ENCODE measurements at regions not wholly inside any gene's neighbourhood (a gene's known extent, or its start where the extent isn't known, plus 50 kb on each side); places are given as distances from the start of the nearest gene placed in this dataset.
A peak's percentile ranks its signal among the peaks of the same experiment; 100 is the strongest.
"Not testable (repeated sequence)": the region's sequence is repeated elsewhere in the genome, so short reads cannot be mapped to it uniquely, and the experiment has no call there.

DNA sequence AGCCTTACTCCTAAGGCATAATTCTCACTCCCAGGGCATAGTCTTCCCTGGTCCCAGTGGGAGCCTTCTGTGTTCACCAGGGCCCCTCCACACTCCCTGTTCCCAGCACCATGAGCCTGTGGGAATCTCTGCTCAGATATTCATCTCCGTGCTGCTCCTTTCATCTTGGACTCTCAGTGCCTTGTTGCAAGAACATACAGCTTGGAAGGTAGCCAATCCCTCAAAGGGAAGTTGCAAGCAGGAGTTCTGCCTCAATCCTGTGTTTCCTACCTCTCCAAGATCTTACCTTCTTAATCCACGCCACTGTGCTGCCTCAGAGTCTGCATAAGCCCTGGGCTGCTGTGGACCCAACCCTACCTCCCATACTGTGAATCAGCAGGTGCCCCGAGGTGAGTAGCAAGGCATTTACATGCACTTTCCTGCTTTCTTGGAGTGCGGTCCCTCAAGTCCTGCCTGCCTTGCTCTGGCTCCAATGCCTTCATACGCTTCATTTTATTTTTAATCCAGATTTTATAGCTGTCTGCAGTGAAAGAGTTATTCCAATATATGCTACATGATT lies 413.8 kb upstream of the RAB6C start:
- no peak for DNase-seq

DNA sequence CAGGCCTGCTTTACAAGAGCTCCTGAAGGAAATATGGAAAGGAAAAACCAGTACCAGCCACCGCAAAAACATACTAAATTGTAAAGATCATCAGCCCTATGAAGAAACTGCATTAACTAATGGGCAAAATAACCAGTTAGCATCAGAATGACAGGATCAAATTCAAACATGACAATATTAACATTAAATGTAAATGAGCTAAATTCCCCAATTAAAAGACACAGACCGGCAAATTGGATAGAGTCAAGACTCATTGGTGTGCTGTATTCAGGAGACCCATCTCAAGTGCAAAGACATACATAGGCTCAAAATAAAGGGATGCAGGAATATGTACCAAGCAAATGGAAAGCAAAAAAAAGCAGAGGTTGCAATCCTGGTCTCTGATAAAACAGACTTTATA lies 408.7 kb upstream of the RAB6C start:
- not testable (repeated sequence) for DNase-seq

DNA sequence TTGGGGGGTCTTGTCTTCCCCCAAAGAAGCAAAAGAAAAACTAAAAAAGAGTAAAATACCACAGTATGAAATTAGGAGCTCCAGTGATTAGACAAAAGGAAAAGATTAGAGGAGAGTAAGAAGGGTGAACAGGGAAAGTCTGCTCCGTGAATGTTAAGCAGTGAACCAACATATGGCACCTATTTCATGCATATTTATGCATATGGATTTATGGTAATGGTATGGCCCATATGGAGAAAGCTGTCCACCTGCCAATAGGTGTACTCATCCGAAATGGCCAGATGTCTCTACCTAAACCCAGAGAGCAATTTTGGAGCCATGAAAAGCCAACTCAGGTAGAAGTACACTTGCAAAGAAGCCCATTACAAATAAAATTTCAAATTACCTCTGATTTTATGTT lies 404.0 kb upstream of the RAB6C start:
- DNase-seq: no peak

DNA sequence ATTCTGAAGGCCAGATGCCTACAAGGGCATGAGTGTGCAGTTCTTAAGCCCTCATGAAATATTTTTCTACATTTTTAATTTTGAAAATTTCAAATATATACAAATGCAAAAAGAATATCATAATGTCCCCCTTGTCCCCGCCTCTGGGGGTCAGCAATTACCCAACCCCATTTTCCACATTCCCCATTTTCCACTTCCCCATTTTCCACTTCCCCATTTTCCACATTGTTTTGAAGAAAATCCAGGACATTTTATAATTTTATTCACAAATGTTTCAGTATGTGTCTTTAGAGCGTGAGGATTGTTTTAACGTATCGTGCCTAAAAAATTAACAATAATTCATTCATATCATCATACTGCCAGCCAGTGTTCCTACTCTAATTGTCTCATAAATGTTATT lies 403.6 kb upstream of the RAB6C start:
- no peak for DNase-seq

DNA sequence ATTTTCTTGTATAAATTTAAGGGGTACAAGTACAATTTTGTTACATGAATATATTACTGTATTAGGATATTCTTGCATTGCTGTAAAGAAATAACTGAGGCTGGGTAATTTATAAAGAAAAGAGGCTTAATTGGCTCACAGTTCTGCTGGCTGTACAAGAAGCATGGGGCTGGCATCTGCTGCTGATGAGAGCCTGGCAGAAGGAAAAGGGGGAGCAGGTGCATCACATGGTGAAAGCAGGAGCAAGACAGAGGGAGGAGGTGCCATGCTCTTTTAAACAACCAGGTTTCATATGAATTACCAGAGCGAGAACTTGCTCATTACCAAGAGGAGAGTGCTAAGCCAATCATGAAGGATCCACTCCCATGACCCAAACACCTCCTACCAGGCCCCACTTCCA lies 399.5 kb upstream of the RAB6C start:
- DNase-seq: no peak

DNA sequence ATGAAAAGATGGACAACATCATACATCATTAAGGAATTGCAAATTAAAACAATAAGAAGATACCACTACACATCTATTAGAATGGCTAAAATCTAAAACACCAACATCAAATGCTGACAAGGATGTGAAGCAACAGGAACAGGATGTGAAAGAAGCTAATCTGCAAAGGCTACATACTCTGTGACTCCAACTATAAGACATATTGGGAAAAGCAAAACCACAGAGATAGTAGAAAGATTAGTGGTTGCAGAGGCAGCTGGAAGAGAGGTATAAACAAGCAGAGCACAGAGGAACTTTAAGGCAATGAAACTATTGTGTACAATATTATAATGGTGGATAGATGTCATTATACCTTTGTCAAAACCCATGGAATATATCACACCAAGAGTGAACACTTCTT lies 393.7 kb upstream of the RAB6C start:
- no peak for DNase-seq

DNA sequence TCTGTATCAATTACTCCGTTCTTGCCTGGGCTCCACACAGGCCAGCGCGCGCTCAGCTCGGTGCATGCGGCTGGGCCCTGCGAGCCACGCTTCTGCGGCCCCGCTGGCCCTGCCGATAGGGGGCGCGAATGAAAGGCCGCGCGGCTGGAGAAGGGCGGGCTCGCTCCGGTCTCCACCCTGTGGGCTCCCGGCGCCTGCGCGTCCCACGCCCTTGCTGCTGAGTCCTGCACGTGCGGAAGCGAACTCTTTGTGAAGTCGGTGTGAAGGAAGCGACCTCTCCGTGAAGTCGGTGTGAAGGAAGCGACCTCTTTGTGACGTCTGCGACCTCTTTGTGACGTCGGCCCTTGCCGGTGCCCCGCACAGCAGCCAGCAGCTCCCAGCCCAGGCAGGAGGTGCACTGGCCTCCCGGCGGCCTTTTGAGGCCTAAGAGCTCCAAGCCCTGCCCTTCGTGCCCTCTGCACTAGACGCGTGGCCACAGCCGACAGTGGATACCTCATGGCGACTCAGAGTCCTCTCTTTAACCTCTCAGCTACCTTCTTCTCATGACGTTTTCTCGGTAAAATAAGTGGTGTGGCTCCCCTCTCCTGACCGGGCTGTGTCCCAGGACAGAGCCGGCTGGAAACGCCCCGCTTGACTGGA lies 391.9 kb upstream of the RAB6C start:
- no peak for DNase-seq

DNA sequence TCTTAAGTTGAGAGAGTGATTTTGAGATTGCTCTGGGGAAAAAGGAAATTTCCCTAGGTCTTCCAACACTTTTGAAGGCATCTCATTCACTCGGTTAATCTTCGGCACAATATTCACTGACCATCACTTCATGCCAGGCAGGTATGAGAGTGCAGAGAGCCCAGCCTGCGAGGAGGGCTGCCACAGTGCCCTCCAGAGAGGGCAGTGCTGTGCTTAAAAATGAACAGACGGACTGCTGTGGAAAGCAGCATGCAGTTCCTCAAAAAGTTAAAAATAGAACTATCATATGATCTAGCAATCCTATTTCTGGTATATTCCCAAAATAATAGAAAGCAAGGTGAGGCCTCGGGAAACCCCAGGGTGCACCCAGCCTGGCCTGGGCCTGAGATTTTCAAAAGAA lies 374.9 kb upstream of the RAB6C start:
- no peak for DNase-seq

DNA sequence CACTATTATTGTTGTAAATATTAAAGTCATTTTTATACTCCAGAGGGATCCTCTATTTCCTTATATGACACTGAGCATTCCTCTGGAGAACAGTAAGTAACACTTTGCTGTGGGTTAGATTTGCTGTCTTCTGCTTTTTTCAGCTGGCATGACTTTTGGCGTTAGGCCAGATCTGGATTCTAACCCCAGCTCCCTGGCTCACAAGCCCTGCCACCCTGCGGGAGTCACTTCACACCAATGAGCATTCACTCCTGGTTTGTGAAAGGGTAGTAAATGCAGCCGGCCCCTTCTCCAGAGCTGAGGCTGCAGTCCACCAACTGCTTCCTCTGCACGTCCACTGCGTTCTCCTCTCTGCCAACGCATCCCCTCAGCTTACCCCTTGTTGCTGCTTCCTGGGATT lies 373.8 kb upstream of the RAB6C start:
- DNase-seq: no peak

DNA sequence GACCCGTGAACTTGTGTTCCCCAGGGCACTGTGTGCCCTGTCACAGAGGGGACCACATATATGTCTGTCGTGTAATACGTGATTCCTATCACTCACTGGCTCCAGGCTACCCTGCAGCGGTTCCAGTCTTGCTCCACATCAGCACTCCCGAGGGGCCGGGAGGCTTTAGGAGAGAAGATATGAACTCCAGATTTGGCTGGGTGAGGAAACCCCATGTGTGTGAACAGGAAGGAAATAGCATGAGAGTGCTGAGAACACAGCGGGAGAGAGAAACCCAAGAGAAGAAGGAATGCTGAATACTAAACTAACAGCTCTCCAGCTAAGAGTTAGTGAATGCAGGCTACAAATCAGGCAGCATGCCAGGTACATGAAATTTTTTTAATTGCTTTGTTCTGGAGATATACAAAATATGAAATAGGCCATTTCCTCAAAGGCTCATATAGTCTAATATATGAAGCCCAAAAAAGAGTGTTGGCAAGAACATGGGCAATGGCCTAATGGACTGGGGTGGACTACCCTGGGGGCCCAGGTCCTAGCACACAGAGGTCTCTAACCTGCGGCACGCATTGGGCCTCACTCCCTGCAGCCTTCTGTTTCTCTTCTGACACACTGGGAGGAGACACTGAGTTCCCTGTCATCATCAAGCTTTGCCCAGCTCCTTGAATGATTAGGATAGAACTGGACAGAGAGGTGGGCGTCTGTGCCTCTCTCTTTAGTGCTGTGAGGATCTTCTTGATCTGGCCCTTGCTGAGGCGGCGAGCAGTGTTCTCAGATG lies 372.8 kb upstream of the RAB6C start:
- DNase-seq: no peak

DNA sequence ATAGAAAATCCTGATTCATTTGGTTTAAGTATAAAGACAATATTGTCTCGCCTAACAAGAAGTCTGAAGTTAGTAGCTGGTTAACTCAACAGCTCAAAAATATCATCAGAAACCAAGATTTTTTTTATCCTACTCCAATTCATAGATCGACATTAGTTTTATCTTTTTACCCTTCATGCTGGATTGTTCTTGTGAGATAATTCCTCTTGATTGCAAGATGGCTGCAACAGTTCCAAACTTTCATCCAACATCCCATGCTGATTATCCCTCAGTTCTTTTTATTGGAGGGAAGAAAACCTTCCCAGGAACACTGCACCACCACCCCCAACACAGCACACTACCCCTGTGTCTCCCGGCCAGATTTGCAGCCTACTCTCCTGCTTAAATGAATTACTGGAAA lies 370.2 kb upstream of the RAB6C start:
- no peak for DNase-seq

DNA sequence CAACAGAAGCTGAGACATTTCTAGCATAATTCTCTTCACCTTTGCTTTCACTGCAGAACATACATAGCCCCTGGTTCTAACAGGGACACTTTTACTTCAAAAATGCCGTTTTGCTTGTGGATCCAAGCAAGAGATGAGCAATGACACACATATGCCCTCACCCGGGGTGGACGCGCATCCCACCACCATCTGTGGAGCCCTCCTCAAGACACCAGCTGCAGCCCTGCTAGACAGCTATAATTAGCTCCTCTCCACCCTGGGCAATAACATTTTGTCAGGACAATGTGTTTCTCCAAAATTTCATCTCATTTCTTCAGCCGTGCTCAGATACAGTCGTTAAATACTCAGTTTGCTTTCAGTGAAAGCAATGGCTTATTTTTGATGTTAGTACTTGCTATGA lies 368.7 kb upstream of the RAB6C start:
- DNase-seq: no peak

DNA sequence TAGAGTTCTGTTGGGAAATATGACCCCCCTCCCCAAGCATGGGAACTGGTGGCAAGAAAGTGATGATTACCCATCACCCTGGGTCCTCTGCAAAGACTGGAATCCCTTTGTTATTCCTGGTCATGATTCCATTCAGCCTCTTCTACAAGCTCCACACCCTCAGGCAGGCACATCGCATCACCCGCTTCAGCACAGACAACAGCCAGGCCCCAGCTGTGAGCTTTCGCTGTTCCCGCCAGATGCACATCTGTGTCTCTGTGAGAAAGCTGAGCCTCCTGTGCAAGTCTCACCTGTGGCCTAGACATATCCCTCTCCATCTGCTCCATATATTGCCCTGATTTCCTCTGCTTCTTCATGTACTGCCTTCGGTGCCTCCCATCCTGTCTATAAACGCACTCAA lies 368.0 kb upstream of the RAB6C start:
- no peak for DNase-seq

DNA sequence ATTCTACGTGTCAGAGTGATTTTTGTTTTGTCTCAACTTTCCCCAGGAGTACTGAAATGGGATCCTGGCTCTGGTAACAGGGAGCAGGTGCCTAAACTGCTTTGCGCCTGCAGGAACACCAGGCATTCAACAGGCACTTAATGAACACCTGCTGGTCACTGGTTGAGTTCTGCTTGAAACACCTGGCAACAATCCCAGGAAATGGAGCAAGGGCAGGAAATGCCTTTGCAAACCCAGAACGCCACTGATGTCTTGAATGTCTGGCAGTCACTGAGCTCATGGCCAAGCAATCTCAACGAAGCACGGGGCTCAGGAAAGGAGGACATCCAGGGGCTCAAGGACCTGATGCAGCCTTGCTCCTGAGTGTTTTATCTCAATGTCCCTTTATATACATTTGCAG lies 360.0 kb upstream of the RAB6C start:
- DNase-seq: peak; percentile 93

DNA sequence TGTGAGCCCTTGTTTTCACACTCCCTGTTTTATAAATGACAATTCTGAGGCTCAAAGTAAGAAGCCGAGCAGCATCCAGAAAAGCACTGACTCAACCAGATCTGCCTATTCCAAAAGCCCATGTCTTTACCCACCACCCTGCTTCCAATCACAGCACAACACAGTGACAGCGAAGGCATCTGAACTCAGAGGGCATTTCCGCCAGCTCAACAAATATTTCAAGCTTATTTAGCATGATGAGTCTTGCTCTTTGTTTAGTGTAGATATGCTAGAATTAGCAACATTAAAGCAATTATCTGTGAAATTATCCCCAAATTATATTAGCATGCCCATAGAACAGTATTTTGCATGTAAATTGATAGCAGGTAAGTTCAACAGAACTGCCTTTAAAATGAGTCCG lies 359.1 kb upstream of the RAB6C start:
- no peak for DNase-seq

DNA sequence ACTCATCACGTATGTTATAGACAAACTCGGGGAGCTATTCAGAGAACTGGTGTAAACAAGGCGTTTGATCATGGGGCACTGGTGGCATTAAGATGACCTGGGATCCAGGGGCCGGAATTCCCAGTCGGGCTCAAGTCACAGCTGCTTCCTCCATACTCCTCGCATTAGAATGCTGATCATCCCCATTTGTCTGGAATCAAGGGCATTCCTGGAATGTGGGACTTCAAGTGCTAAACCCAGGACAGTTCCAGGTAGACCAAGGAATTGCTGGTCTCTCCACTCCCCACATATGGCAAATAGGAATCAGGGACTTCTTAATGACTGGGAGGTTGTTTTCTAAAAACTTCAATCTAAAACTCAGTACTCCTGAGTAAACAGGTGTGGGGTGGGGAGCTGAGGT lies 355.7 kb upstream of the RAB6C start:
- DNase-seq: no peak

DNA sequence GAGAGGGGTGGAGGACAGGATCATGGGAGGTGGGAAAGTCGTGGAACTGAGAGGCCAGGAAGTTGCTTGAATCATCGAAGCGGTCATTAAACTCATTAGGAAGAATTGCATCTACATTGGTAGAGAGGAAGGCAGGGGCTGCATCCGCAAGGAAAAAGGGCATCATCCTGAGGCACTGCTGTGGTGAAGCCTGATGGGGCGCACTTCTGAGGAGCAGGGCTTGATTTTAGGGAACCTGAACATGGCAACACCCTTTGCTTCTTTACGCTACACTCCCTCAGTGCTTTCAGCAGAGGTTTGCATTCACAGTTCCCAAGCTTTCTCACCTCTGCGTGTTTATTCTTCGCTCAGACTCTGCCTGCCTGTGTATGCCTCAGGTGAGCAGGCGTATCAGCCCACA lies 352.0 kb upstream of the RAB6C start:
- no peak for DNase-seq

DNA sequence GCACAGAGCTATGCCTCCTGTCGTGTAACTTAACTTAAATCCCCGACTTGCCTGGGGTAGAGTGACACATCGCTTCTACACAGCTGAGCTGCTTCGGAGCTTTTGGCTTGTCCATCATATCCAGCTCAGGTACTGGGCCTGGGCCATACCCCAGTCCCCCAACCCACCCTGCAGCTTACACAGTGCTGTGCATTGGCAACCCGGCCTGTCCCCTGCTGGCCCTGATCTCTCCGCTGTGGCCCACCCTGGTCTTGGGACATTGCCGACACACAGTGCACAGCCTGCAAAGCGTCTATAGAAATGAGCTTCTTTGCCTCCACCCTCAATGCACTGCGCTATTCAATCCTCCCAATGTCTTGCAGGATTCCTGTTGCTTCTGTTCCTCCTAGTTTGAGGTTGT lies 342.8 kb upstream of the RAB6C start:
- no peak for DNase-seq

DNA sequence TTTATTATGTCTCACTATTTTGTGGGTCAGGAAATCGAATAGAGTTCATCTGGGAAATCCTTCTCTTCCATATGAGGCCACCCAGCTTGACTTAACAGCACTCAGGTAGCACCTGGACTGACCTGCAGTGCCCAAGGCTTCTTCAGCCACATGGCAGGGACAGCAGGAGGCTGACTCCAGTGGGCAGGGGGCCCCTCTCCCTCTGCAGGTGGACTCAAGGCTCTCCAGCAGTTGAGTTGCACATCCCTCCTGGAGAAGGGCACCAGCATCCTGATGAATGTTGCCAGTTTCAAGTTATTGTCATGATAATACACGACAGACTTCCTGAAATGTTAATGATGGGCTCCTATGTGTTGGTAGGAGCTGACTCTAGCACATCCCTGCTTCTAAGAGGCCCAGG lies 338.1 kb upstream of the RAB6C start:
- DNase-seq: no peak

DNA sequence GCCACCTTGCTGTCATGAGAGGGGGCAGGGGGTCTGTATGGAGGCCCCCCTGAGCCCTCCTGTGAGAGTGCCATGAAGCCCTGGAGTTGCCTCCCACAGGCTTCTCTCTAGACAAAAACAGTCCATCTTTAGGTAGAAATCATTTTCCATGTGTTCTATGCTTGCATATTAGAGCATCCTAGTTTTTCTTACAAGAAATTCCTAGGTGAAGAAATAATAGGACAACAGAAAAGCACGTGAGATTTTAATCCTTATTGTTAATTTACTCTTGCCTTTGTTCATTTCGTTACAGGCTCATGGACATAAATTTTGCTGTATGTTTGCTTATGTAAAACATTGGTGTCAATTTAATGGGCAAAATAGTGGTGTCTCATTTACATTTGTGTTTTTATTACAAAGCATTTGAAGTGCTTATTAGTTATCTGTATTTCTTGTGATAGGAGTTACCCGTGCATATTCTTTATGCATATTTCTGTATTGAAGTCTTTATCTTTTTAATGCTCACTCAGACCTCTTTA lies 336.9 kb upstream of the RAB6C start:
- DNase-seq: no peak

DNA sequence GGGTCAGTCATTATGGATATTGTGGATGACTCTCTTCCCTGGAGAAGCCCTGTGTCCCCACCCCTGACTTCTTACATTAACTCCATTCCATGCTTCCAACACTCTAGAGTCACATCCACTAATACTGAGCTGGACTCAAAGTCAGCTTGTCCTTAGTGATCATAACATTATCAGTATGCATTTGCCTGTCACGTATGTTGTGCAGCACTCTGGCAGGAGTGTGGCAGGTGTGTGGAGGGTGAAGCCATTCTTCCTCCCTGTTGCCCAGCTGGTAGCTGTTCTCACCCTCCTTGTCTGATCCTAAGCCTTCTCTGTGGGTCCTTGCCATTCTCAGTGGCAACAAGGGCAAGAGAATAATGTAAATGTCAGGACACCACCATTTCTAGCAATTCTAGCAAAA lies 334.1 kb upstream of the RAB6C start:
- DNase-seq: no peak

DNA sequence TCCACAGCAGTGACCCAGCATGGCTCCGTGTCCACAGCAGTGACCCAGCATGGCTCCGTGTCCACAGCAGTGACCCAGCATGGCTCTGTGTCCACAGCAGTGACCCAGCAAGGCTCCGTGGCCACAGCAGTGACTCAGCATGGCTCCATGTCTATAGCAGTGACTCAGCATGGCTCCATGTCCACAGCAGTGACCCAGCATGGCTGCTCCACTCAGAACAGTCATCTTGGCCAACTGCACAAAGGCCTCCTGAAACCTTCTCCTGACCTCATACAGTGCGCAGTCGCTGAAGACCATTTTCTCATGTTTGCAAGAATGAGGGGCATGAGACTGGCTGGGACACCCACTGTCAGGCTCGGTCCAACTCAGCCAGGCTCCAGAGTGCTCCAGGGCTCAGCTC lies 333.4 kb upstream of the RAB6C start:
- DNase-seq: no peak

DNA sequence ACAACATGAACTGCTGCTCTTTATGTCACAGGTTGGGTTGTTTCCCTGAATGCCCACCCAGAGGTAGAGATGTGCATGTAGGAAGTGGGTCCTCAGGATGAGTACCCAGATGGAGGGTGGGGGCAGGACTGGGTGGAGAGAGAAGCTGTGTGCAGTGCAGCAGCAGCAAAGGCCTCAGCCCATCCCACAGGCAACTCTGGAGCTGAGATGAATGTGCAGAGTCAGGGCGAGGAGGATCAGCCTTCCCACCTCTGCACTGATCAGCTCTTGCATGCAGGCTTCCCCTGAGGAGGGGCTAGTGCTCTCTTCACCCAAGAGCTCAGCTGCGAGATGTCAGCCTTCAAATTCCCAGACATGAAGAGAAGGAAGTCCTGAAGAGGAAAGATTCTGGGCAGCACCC lies 326.2 kb upstream of the RAB6C start:
- no peak for DNase-seq

DNA sequence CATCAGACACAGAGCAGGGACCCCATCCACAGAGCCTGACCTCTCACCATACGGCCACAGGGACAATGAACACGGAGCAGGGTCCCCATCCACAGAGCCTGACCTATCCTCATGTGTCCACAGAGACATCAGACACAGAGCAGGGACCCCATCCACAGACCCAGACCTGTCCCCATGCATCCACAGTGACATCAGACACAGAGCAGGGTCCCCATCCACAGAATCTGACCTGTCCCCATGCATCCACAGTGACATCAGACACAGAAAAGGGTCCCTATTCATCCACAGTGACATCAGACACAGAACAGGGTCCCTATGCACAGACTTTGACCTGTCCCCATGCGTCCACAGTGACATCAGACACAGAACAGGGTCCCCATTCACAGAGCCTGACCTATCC lies 325.1 kb upstream of the RAB6C start:
- DNase-seq: no peak

All from DMS79 (cell line).